Breast epithelium (tissue), 3 donors: ENCODE measurements at regions not wholly inside any gene's neighbourhood (a gene's known extent, or its start where the extent isn't known, plus 50 kb on each side); places are given as distances from the start of the nearest gene placed in this dataset.

Experiments used
- POLR2AphosphoS5 ChIP-seq, 3 donors: sonication (generic); formaldehyde crosslinking; IDR thresholded peaks; one replicate each; pipeline ENCODE4 v1.6.1; 2017; ENCODE audit warnings: antibody characterized with exemption in 3 of 3
- TF ChIP-seq, protein P1 (sequence below), 3 donors: fragments of 450-650 bp; IDR thresholded peaks; one replicate each; pipeline ENCODE4 v1.5.1; 2016 to 2017; ENCODE audit warnings: antibody characterized with exemption in 3 of 3, mild to moderate bottlenecking in 3 of 3, moderate library complexity in 3 of 3

DNA sequence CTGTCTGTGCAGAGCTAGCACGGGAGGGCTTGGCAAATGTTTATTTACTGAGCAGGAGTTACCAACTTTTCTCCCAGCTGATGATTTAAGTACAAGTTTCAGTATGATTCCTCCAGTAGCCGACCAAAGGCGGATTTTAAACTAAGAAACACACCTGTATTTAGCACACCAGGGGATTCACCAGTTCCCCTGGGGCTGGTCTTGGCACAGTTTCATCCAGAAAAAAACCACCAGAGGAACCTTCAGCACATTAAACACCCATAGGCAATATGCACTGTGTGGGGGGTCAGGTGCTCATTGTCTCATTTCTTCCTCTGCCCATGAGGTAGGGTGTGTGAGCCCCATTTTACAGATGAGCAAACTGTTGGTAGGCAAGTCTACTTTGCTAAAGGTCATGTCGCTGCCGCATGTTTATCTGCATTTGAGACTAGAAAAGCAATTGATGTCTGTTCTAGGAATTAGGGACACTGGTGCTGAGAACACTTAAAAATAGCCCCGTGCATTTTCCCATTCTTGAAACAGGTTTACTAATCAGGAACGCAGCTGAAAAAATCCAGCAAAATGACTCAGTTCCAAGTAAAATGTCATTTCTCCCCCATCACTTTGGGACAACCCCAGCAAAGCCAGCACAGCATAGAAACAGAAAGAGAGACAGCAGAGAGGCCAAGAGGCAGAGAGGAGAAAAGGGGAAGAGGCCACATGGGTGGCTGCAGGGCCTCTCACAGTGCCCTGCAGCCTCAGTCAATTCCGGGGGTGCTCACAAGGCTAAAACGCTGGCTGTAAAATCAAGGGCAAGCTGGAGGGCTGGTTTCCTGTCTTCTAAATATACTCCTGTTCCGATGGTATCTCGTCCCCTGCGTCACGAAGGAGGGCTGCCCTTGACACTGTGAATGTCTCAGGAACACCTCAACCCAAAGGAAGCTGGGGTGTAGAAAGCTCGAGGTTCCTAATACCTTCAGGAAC, 166.8 kb upstream of the ID2 start:
- TF ChIP-seq, protein P1, sequence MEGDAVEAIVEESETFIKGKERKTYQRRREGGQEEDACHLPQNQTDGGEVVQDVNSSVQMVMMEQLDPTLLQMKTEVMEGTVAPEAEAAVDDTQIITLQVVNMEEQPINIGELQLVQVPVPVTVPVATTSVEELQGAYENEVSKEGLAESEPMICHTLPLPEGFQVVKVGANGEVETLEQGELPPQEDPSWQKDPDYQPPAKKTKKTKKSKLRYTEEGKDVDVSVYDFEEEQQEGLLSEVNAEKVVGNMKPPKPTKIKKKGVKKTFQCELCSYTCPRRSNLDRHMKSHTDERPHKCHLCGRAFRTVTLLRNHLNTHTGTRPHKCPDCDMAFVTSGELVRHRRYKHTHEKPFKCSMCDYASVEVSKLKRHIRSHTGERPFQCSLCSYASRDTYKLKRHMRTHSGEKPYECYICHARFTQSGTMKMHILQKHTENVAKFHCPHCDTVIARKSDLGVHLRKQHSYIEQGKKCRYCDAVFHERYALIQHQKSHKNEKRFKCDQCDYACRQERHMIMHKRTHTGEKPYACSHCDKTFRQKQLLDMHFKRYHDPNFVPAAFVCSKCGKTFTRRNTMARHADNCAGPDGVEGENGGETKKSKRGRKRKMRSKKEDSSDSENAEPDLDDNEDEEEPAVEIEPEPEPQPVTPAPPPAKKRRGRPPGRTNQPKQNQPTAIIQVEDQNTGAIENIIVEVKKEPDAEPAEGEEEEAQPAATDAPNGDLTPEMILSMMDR (IDR thresholded peaks at IDR 0.05), result no peak
- TF ChIP-seq POLR2AphosphoS5 (IDR thresholded peaks at IDR 0.05), result no peak
